ENCODE measurements at regions not wholly inside any gene's neighbourhood (a gene's known extent, or its start where the extent isn't known, plus 50 kb on each side); places are given as distances from the start of the nearest gene placed in this dataset.

DNA sequence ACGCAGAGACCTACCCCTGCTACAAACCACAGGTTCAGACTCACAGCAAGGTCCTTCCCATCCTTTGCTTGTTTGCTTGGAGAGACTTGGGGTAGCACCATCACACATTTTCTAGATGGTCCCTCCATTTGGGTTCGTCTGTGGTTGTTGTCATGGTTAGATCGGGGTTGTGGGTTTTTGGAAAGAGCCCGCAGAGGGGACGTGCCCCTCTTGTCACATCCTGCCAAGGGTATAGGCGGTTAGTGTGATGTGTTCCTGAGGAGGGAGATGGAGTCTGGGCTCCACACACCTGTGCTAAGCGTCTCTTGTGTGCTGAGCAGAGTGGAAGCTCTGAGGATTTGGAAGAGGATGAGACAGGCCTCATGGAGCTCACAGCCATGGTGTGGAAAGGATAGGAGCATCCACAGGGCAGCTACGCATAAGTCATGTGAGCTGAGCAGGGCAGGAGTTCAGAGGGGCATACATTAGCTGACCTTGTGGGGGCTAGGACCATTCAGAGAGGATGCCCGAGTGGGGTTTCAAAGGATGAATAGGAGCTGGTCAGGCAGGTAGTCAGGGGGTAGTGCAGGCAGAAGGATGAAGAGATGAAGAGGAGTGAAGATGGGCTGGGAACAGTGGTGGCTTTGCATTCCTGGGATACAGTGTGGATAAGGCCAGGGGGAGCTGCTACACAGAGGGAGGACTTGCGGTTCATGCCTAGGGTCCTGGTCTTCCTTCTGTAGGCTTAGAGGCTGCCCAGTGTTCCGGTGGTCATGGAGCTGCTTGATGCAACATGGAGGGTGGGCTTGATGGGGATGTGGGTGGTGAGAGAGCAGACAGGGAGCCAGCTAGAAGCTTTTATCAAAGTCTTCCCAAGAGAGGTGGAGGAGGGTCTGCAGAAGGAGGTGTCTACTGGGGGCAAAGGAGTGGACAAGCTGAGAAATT lies 62.9 kb downstream of the ACKR3 start:
- Mint-ChIP-seq H3K27me3 (ENCODE audit: low read depth) (peaks cover 4% of the 10 kb centered on the region), H3K36me3 (ENCODE audit: insufficient read depth) (no peaks in the 10 kb centered on the region), H3K4me1 (ENCODE audit: low read depth) (no peaks in the 10 kb centered on the region), H3K9me3 (no peaks in the 10 kb centered on the region), H3K4me3 (no peak overlapping the region)
- DNase-seq = no peak
- no peak for ATAC-seq

GRCh38 chr2:236633219-236633570 lies 63.6 kb downstream of the ACKR3 start:
- Mint-ChIP-seq H3K9me3 (no peaks in the 10 kb centered on the region), H3K4me1 (ENCODE audit: low read depth) (no peaks in the 10 kb centered on the region), H3K4me3 (no peak overlapping the region), H3K27me3 (ENCODE audit: low read depth) (peaks cover 4% of the 10 kb centered on the region), H3K36me3 (ENCODE audit: insufficient read depth) (no peaks in the 10 kb centered on the region)
- DNase-seq (no peak), ATAC-seq (no peak)

GRCh38 chr2:236633775-236634560 lies 64.3 kb downstream of the ACKR3 start:
- Mint-ChIP-seq H3K36me3 (ENCODE audit: insufficient read depth) (no peaks in the 10 kb centered on the region), H3K27me3 (ENCODE audit: low read depth) (peaks cover 4% of the 10 kb centered on the region)
- DNase-seq = no peak

GRCh38 chr2:236636261-236636660 lies 66.6 kb downstream of the ACKR3 start:
- no peaks in the 10 kb centered on the region for H3K4me1 Mint-ChIP-seq (ENCODE audit: low read depth)
- no peaks in the 10 kb centered on the region for H3K36me3 Mint-ChIP-seq (ENCODE audit: insufficient read depth)
- no peak for DNase-seq
- no peak for ATAC-seq
- no peak overlapping the region for H3K4me3 Mint-ChIP-seq
- no peaks in the 10 kb centered on the region for H3K9me3 Mint-ChIP-seq
- H3K27me3 Mint-ChIP-seq (ENCODE audit: low read depth) = peaks cover 7% of the 10 kb centered on the region

More at GRCh38 chr2:236633775-236634560, 64.3 kb downstream of the ACKR3 start:
- H3K9me3 Mint-ChIP-seq = no peaks in the 10 kb centered on the region
- no peaks in the 10 kb centered on the region for H3K4me1 Mint-ChIP-seq (ENCODE audit: low read depth)
- no peak overlapping the region for H3K4me3 Mint-ChIP-seq
- no peak for ATAC-seq

- ATAC-seq (no peak), DNase-seq (no peak)
- Mint-ChIP-seq H3K4me3 (no peak overlapping the region), H3K4me1 (ENCODE audit: low read depth) (no peaks in the 10 kb centered on the region), H3K9me3 (no peaks in the 10 kb centered on the region), H3K36me3 (ENCODE audit: insufficient read depth) (no peaks in the 10 kb centered on the region), H3K27me3 (ENCODE audit: low read depth) (peaks cover 7% of the 10 kb centered on the region)
Observed at GRCh38 chr2:236636714-236637470, 67.3 kb downstream of the ACKR3 start.

- no peaks in the 10 kb centered on the region for H3K36me3 Mint-ChIP-seq (ENCODE audit: insufficient read depth)
- no peaks in the 10 kb centered on the region for H3K9me3 Mint-ChIP-seq
- peaks cover 7% of the 10 kb centered on the region for H3K27me3 Mint-ChIP-seq (ENCODE audit: low read depth)
- H3K4me1 Mint-ChIP-seq (ENCODE audit: low read depth) = no peaks in the 10 kb centered on the region
- ATAC-seq (no peak), DNase-seq (no peak)
- no peak overlapping the region for H3K4me3 Mint-ChIP-seq
Observed at GRCh38 chr2:236637686-236638569, 68.3 kb downstream of the ACKR3 start.

DNA sequence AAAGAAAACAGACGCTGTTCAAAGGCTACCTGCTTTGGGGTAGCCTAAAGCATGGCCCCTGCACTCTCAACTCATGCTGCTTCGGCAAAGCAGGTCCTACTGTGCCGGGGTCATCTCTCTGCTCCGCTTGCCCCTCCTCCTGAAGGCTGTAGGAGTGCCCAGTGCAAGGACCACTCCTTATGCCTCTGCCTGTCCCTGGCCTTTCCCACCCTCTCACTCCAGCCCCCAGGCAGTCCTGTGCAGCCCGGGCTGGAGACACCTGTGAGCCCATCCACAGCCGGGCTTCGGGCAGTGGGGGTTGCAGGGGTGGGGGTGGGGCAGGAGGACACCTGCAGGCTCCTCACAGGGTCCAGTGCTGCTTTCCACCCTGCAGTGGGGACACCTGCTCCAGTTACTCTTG lies 69.1 kb downstream of the ACKR3 start:
- no peak for ATAC-seq
- Mint-ChIP-seq H3K4me1 (ENCODE audit: low read depth) (no peaks in the 10 kb centered on the region), H3K27me3 (ENCODE audit: low read depth) (peaks cover 3% of the 10 kb centered on the region), H3K36me3 (ENCODE audit: insufficient read depth) (no peaks in the 10 kb centered on the region), H3K9me3 (no peaks in the 10 kb centered on the region), H3K4me3 (no peak overlapping the region)
- DNase-seq = no peak

DNA sequence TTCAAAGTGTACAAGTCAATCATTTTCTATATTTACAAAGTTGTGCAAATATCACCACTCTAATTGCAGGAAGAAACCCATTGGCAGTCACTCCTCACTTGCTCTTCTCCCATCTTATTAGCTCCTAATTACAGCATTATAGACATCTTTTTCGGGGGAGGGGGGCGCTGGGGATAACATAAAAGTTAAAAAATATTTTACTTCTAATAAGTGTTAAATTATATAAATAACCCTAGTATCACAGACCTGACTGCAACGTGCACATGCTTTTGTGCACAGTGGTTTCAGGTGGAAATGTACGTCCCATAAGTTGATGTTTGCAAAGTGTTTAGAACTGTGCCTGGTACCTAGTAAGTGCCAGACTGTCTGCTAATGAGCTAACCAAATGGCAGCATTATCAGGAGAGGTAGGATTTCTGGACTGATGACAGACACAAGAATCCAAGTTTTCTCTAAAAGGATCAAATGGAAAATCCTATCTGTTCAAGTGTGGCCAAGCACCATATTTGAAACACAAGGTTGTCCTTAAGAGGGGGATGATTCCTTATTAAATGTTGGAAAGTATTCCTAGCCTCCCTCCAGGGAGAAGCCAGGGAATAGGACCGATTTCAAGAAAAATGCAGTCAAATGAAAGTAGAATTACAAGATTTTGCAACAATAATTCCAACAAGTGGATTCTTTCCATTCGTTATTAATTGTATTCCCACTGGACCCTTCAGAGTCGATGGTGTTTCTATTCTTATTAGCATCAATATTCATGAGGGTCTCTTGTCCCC lies 70.0 kb downstream of the ACKR3 start:
- ATAC-seq (no peak), DNase-seq (no peak)
- no peaks in the 10 kb centered on the region for H3K4me1 Mint-ChIP-seq (ENCODE audit: low read depth)
- H3K9me3 Mint-ChIP-seq = no peaks in the 10 kb centered on the region
- H3K4me3 Mint-ChIP-seq = no peak overlapping the region
- peaks cover 3% of the 10 kb centered on the region for H3K27me3 Mint-ChIP-seq (ENCODE audit: low read depth)
- H3K36me3 Mint-ChIP-seq (ENCODE audit: insufficient read depth) = no peaks in the 10 kb centered on the region

DNA sequence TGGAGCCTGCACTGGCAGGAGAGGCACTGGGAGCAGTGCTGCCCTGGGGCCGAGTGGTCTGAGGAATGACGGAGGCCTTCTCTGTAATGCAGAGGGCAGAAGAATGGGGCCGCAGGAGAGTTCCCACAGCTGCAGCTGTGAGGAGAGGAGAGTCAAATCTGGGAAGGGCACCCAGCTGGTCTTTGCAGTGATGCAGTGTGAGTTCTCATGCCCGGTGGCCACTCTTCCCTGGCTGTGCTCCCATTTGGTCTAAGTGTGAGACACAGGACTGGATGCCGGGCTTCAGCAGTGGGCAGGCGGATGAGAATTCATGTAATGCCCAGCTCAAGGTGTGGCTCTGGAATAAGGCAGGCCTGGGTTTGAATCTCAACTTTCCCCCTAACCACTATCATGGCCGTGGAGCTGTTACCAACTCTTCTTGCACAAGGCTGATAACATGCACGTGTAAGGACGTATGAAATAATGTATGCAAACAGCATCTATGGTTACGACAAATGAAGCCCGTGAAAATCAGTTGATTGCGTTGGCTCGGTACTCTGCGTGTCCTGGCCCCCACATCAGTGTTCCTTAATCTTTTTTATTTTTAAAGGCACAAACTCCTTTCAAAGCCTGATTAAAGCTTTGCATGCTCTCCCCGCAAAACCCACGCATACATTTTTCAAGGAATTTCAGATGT lies 71.6 kb downstream of the ACKR3 start:
- Mint-ChIP-seq H3K27me3 (ENCODE audit: low read depth) (peaks cover 3% of the 10 kb centered on the region), H3K4me3 (no peak overlapping the region), H3K36me3 (ENCODE audit: insufficient read depth) (no peaks in the 10 kb centered on the region), H3K4me1 (ENCODE audit: low read depth) (no peaks in the 10 kb centered on the region), H3K9me3 (no peaks in the 10 kb centered on the region)
- no peak for ATAC-seq
- DNase-seq = no peak

- H3K36me3 Mint-ChIP-seq (ENCODE audit: insufficient read depth) = no peaks in the 10 kb centered on the region
- no peaks in the 10 kb centered on the region for H3K4me1 Mint-ChIP-seq (ENCODE audit: low read depth)
- H3K4me3 Mint-ChIP-seq = no peak overlapping the region
- ATAC-seq = no peak
- no peak for DNase-seq
- H3K27me3 Mint-ChIP-seq (ENCODE audit: low read depth) = peaks cover 3% of the 10 kb centered on the region
- no peaks in the 10 kb centered on the region for H3K9me3 Mint-ChIP-seq
Observed at GRCh38 chr2:236642125-236642524, 72.5 kb downstream of the ACKR3 start.

DNA sequence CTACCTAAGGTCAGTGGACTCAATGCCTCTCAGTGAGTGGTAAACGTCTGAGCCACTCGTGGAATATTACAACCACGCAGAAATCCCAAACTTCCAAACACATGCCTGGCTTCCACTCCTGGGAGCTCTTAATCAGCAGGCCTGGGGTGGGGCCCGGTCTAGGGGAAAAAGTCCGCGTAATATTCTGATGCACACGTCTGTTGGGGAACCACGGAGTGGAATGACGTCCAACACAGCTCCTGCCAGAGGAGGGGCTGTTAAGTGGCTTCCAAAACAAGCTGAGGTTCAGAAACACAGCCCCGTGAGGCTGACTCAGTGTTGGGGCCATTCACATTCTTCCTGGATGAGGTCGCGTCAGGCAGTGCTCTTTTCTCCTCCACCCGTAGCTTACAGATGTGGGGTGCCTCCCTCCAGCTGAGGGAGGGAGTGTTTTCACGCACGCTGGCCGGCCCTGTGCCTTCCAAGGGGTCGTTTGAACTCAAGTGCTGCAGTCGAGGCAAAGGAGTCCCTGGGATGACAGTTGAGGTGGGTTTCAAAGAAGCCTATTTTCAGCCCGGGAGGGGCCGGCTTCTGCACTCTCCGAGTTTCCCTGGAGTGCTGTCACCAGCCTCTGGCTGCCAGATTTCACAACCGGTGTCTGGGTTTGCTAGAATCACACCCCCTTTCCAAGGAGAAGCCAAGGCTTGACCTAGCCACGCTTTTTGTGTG lies 73.1 kb downstream of the ACKR3 start:
- Mint-ChIP-seq H3K9me3 (no peaks in the 10 kb centered on the region), H3K36me3 (ENCODE audit: insufficient read depth) (no peaks in the 10 kb centered on the region), H3K27me3 (ENCODE audit: low read depth) (peaks cover 3% of the 10 kb centered on the region), H3K4me1 (ENCODE audit: low read depth) (no peaks in the 10 kb centered on the region), H3K4me3 (no peak overlapping the region)
- no peak for DNase-seq
- no peak for ATAC-seq

DNA sequence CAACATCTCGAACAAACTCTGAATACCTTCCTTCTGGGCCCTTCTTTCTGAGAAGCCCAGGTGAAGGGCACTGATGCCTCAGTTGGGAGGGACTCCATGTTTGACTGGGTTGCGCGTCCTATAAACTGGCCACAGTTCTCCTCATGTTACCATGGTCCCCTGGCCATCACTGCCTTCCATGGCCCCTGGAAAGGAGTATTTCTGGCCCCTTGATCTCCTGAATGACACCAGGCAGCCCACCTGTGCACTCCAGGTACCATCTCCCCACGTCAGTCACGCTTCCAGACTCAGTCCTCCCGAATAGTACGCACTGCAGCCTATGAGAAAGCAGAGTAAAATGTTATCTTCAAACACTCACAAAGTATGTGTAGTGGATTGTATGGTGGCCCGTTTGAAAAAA lies 73.9 kb downstream of the ACKR3 start:
- H3K9me3 Mint-ChIP-seq = no peaks in the 10 kb centered on the region
- ATAC-seq = no peak
- no peaks in the 10 kb centered on the region for H3K36me3 Mint-ChIP-seq (ENCODE audit: insufficient read depth)

More for the DNA sequence above, 73.9 kb downstream of the ACKR3 start:
- H3K4me1 Mint-ChIP-seq (ENCODE audit: low read depth) = no peaks in the 10 kb centered on the region
- no peak for DNase-seq
- no peak overlapping the region for H3K4me3 Mint-ChIP-seq
- peaks cover 3% of the 10 kb centered on the region for H3K27me3 Mint-ChIP-seq (ENCODE audit: low read depth)
